Liver (tissue), 8 donors: ENCODE measurements at regions not wholly inside any gene's neighbourhood (a gene's known extent, or its start where the extent isn't known, plus 50 kb on each side); places are given as distances from the start of the nearest gene placed in this dataset.

Experiments used
- DNase-seq: peaks from one replicate; pipeline ENCODE4 v3.0.0-alpha.2; 2017; ENCODE audit warnings: low spot score
- H3K27ac ChIP-seq, 2 donors: one replicate each; pipeline ENCODE4 v1.7.0; 2013; ENCODE audit warnings: inconsistent platforms in 2 of 2, low read length in 2 of 2, control low read depth in 1 of 2, low read depth in 1 of 2, mild to moderate bottlenecking in 1 of 2
- H3K27me3 ChIP-seq, 4 donors: one replicate each; pipeline versions ENCODE4 v1.6.1 to v1.7.0; 2013; ENCODE audit warnings: low read length in 3 of 4, inconsistent platforms in 1 of 4, mild to moderate bottlenecking in 1 of 4, moderate library complexity in 1 of 4; ENCODE audit not compliant: control insufficient read depth in 4 of 4, insufficient read depth in 4 of 4
- H3K36me3 ChIP-seq, 4 donors: one replicate each; pipeline versions ENCODE4 v1.6.1 to v1.7.0; 2013; ENCODE audit warnings: low read length in 3 of 4, mild to moderate bottlenecking in 3 of 4, low read depth in 1 of 4, moderate library complexity in 1 of 4; ENCODE audit not compliant: control insufficient read depth in 4 of 4, insufficient read depth in 3 of 4
- H3K4me1 ChIP-seq, 4 donors: one replicate each; pipeline versions ENCODE4 v1.6.1 to v1.7.0; 2013; ENCODE audit warnings: low read length in 3 of 4, mild to moderate bottlenecking in 3 of 4, moderate library complexity in 1 of 4; ENCODE audit not compliant: control insufficient read depth in 4 of 4, insufficient read depth in 4 of 4
- H3K4me3 ChIP-seq, 3 donors: one replicate each; pipeline versions ENCODE4 v1.6.1 to v1.7.0; 2013; ENCODE audit warnings: low read length in 3 of 3, control low read depth in 1 of 3, low read depth in 1 of 3, mild to moderate bottlenecking in 1 of 3
- H3K9ac ChIP-seq, 2 donors: one replicate each; pipeline ENCODE4 v1.7.0; 2013; ENCODE audit warnings: low read length in 2 of 2, mild to moderate bottlenecking in 2 of 2, moderate library complexity in 2 of 2, control low read depth in 1 of 2, low read depth in 1 of 2
- H3K9me3 ChIP-seq, 4 donors: one replicate each; pipeline versions ENCODE4 v1.6.1 to v1.7.0; 2013; ENCODE audit warnings: low read length in 3 of 4; ENCODE audit not compliant: control insufficient read depth in 4 of 4
- ATF3 ChIP-seq: IDR thresholded peaks from 2 replicates; pipeline ENCODE4 v1.6.1; 2016; ENCODE audit warnings: antibody characterized with exemption
- CTCF ChIP-seq: fragments of 150-350 bp; IDR thresholded peaks from 2 replicates; pipeline ENCODE4 v1.5.1; 2017; ENCODE audit warnings: improper control_type of control experiment, low read depth, low read length; ENCODE audit not compliant: missing input control
- FOXA1 ChIP-seq: IDR thresholded peaks from 2 replicates; pipeline ENCODE4 v1.6.1; 2016; ENCODE audit warnings: antibody characterized with exemption
- FOXA2 ChIP-seq: IDR thresholded peaks from 2 replicates; pipeline ENCODE4 v1.6.1; 2016; ENCODE audit warnings: antibody characterized with exemption
- GABPA ChIP-seq, 2 donors: IDR thresholded peaks in 1 of 2; conservative IDR thresholded peaks in 1 of 2; 2 replicates each; pipeline ENCODE4 v1.6.1; 2016; ENCODE audit warnings: antibody characterized with exemption in 2 of 2, mild to moderate bottlenecking in 1 of 2, moderate library complexity in 1 of 2
- HNF4A ChIP-seq, 2 donors: conservative IDR thresholded peaks; 2 replicates each; pipeline ENCODE4 v1.6.1; 2016; ENCODE audit warnings: antibody characterized with exemption in 2 of 2, mild to moderate bottlenecking in 2 of 2
- JUND ChIP-seq, 2 donors: IDR thresholded peaks; 2 replicates each; pipeline ENCODE4 v1.6.1; 2016; ENCODE audit warnings: antibody characterized with exemption in 2 of 2
- MAX ChIP-seq: IDR thresholded peaks from 2 replicates; pipeline ENCODE4 v1.6.1; 2016; ENCODE audit warnings: antibody characterized with exemption
- NR2F2 ChIP-seq: IDR thresholded peaks from 2 replicates; pipeline ENCODE4 v1.6.1; 2016; ENCODE audit warnings: antibody characterized with exemption
- RAD21 ChIP-seq, 2 donors: IDR thresholded peaks; 2 replicates each; pipeline ENCODE4 v1.6.1; 2016; ENCODE audit warnings: antibody characterized with exemption in 2 of 2, mild to moderate bottlenecking in 2 of 2
- REST ChIP-seq: IDR thresholded peaks from 2 replicates; pipeline ENCODE4 v1.6.1; 2016; ENCODE audit warnings: antibody characterized with exemption, mild to moderate bottlenecking
- RXRA ChIP-seq, 2 donors: IDR thresholded peaks; 2 replicates each; pipeline ENCODE4 v1.6.1; 2017 to 2018; ENCODE audit warnings: antibody characterized with exemption in 2 of 2, mild to moderate bottlenecking in 1 of 2
- TAF1 ChIP-seq: conservative IDR thresholded peaks from 2 replicates; pipeline ENCODE4 v1.6.1; 2016; ENCODE audit warnings: antibody characterized with exemption, mild to moderate bottlenecking
- YY1 ChIP-seq: IDR thresholded peaks from 2 replicates; pipeline ENCODE4 v1.6.1; 2016; ENCODE audit warnings: antibody characterized with exemption, mild to moderate bottlenecking
- ZBTB33 ChIP-seq: IDR thresholded peaks from 2 replicates; pipeline ENCODE4 v1.6.1; 2016; ENCODE audit warnings: antibody characterized with exemption
- whole genome bisulfite sequencing: extraction: QIAGEN DNeasy Blood & Tissue Kit; methylation state at CpG from one replicate; pipeline ENCODE4 v1.1.7; 2013; 5-methylcytosine and 5-hydroxymethylcytosine counted together
- donor health status: healthy.
- donor health status: healthy.
- donor health status: healthy.
- donor health status: healthy.
- donor health status: healthy.

DNA sequence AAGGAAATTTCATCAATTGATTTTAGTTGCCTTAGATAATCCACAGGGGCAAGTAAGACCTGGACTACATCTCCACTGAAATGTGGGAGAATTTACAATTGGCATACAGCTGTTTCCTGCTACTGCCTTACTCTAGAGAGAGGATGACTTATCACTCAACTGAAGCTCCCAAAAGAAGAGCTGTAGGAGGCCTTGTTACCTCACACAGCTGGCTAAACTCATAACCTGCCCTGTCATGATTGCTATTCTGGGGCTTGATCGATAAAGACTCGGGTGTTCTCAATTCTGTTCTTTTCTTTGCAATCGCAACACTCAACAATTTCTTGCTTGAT is 1396.4 kb downstream of the EFNB2 start:
- no peak for DNase-seq
- H3K4me3 ChIP-seq, result no peak overlapping the region
- H3K36me3 ChIP-seq, result no peaks in the 10 kb centered on the region

GRCh38 chr13:105135852-105136615 is 1399.4 kb downstream of the EFNB2 start:
- Histone ChIP-seq H3K4me3 (no peak overlapping the region), H3K27ac (no peak overlapping the region), H3K9ac (no peak overlapping the region), H3K27me3 (no peaks in the 10 kb centered on the region), H3K36me3 (no peaks in the 10 kb centered on the region), H3K9me3 (no peaks in the 10 kb centered on the region), H3K4me1 (no peaks in the 10 kb centered on the region)
- no peak for DNase-seq
- 45% methylated on average over 3 of the region's 3 CpGs for WGBS
- TF ChIP-seq ZBTB33, result no peak
- no peak for TF ChIP-seq MAX
- no peak for TF ChIP-seq TAF1
- TF ChIP-seq ATF3, result no peak
- no peak for TF ChIP-seq CTCF
- no peak for TF ChIP-seq YY1
- no peak for TF ChIP-seq NR2F2
- TF ChIP-seq REST, result no peak
- no peak for TF ChIP-seq RAD21 (IDR thresholded peaks at IDR 0.05)
- TF ChIP-seq FOXA1, result no peak
- no peak for TF ChIP-seq HNF4A (conservative IDR thresholded peaks at IDR 0.05)
- no peak for TF ChIP-seq RXRA (IDR thresholded peaks at IDR 0.05)
- TF ChIP-seq JUND (IDR thresholded peaks at IDR 0.05), result no peak
- no peak for TF ChIP-seq GABPA (IDR thresholded peaks at IDR 0.05 in 1 of 2, conservative IDR thresholded peaks at IDR 0.05 in 1 of 2)
- TF ChIP-seq FOXA2, result no peak

More for the DNA sequence above, 1396.4 kb downstream of the EFNB2 start:
- Histone ChIP-seq H3K9ac (no peak overlapping the region), H3K27me3 (no peaks in the 10 kb centered on the region), H3K9me3 (no peaks in the 10 kb centered on the region), H3K27ac (no peak overlapping the region), H3K4me1 (no peaks in the 10 kb centered on the region)
- no peak for TF ChIP-seq RAD21 (IDR thresholded peaks at IDR 0.05)
- no peak for TF ChIP-seq HNF4A (conservative IDR thresholded peaks at IDR 0.05)
- no peak for TF ChIP-seq RXRA (IDR thresholded peaks at IDR 0.05)
- TF ChIP-seq YY1, result no peak
- no peak for TF ChIP-seq FOXA2
- TF ChIP-seq TAF1, result no peak
- 75% methylated on average over 3 of the region's 3 CpGs for WGBS
